Urothelium cell line (cell line): ENCODE measurements at regions not wholly inside any gene's neighbourhood (a gene's known extent, or its start where the extent isn't known, plus 50 kb on each side); places are given as distances from the start of the nearest gene placed in this dataset.
A peak's percentile ranks its signal among the peaks of the same experiment; 100 is the strongest.

Source experiments
- DNase-seq: peaks from one replicate; pipeline ENCODE4 v3.0.0; 2011; ENCODE audit warnings: low spot score, mixed read lengths
- FAIRE-seq: peaks from 2 replicates; lab custom pipeline; 2011; peaks lifted over from hg19 to GRCh38; lab: Jason Lieb, UNC

DNA sequence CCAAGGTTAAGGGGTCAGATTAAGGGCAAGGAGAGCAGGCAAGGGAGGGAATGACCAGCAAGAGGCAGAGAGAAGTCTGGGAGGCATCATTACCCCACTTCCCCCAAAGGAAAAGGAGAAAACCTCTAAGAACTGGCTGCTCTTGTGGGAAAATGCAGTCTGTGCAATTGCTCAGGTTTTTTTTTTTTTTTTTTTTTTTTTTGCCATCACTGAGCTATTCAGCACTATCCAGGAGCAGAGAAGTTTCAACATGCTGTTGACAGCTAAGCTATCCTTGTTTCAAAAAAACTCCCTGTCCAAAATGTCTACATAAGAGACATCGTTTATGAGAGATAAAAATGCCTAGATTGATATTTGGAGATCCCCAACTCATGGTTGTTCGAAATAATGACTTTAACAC, 345.4 kb downstream of the TDRD15 start:
- FAIRE-seq: no peak

DNA sequence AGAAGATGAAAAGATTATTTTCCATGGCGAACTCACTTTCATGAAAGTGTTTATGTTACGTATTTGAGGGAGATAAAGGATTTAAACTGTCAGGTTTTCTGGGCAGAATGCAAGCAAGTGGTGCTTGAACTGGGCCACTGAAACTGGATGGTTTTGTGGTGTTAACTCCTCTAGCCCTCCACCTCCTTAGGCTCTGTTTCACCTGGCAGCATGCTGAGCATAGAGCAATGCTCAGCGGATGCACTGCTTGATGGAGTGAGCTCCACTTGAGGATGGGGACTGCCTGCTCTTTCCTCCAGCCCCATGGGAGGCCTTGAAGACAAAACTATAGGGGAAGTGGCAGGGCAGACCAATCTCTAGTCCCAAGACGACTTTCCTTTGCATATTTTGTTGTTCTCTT, 345.8 kb downstream of the TDRD15 start:
- FAIRE-seq: no peak
- DNase-seq: no peak

More for the DNA sequence above, 345.4 kb downstream of the TDRD15 start:
- DNase-seq: no peak

DNA sequence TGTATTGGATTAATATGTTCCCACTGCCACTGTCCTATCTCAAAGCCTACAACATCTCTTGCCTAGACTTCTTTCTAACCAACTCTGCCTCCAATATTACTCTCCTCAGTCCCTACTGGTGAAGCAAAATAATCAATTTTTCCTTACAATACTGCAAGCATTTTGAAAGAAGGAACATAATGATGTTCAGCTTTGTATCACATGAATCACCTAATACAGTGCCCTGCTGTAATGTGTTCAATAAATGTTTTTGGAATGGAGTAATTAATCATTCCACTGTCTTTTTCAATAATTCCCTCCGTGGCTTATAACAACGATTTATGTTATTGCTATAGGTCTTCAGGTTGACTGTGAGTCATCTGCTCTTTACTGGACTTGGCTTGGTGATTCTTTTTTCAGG, 356.4 kb downstream of the TDRD15 start:
- FAIRE-seq (peak; percentile 40), DNase-seq (no peak)

DNA sequence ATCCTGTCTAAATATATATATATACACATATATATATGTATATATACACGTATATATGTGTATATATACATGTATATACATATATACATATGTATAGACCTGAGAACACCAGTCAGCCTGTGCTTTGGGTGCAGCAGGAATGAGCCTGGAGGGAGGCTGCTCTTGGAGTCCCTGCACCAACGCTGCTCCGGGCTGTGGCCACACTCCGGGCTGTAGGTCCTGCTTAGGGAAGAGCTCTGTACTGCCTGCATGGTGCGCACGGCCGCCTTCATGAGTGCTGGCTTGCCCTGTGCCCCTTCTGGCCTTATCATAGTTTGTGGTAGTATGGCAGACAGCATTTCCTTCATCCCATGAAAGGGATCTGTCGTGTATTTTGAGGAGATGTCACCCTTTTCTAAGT, 360.9 kb downstream of the TDRD15 start:
- DNase-seq (no peak), FAIRE-seq (no peak)

DNA sequence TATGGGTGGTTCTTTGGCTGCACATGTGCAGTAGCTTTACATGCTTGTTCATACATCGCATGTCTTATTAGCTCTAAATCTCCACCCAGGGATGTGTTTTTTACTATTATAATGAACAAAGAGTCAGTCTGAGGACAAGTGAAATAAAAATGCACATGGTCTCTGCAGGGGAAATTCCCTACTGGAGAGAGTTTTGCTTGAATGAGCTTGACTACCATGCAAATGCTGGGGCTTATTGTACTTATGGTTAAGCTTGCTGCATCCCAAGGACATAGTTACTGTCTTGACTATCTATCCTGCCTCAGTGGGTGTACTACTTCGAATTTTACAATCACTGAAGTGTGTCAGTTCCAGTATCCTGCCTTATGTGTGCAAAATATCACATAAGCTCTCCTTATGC, 362.7 kb downstream of the TDRD15 start:
- DNase-seq: no peak
- no peak for FAIRE-seq

DNA sequence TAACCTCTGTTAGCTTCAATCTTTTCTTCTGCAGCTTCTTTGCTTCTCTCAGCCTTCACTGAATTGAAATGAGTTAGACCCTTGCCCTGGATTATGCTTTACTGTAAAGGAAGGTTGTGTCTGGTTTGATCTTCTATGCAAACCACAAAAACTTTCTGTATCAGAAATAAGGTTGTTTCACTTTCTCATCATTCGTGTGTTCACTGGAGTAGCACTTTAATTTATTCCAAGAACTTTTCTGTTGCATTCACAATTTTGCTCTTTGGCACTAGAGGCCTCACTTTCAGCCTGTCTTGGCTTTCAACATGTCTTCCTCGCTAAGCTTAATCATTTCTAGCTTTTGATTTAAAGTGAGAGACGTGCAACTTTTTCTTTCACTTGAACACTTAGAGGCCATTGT, 365.3 kb downstream of the TDRD15 start:
- FAIRE-seq (no peak), DNase-seq (no peak)

DNA sequence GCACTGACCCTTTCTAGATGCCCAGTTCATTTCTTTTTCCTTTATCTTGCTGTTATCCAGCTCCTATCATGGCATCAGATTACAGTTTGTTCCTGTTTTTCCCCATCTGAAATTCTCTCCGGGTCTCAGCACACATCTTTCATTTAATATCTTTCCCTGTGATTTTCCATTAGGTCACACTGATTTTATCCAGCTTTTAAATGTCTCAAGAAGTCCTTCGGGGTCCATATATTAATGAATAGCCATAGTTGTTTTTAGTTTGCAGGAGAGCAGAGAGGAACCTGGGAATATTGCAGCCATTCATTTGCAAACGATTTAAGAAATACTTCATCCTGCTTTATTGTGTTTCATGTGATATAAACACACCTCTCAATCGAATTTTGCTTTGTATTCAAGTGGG, 374.2 kb downstream of the TDRD15 start:
- FAIRE-seq (no peak), DNase-seq (no peak)

DNA sequence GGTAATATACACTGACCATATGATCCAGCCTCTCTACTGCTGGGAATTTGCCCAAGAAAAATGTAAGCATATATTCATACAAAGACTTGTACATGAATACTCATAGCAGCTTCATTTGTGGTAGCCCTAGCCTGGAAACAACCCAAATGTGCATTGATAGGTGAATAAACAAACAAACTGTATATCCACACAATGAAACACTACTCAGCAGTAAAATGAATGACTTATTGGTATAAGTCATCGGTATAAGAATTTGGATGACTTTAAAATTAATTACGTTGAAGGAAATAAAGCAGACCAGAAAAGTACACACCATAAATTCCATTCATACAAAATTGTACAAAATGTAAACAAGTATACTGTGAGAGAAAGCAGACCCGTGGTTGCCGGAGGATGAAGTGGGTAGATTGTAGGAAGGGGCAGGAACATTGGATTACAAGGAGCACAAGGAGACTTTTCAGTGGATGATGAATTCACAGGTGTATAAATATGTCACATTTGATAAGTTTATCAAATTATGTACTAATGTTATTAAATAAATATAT, 376.7 kb downstream of the TDRD15 start:
- DNase-seq (no peak), FAIRE-seq (no peak)

DNA sequence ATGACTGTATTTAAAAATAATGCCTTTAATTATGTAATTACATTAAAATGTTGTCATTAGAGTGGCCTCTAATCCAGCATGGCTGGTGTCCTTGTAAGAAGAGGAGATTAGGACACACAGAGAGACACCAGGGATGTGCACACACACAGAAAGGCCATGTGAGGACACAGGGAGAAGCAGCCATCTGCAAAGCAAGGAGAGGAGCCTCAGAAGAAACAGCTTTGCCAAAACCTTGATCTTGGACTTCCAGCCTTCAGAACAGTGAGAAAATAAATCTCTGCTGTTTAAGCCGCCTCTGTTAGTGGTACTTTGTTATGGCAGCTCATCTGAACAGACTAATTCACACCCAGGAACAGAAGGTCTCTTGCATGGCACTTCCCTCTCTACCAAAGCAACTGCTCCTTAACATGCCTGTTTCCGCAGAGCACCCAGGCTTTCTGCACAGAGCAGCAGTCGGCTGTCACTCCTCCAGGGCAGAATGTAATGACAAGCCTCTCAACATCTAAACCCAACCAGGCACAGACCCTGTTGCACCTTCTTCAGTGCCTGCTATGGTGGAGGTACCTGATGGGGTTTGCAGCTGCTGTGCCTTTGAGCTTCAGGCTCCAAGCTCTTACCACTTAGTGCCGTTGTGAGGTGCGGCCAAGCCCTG, 377.7 kb downstream of the TDRD15 start:
- no peak for FAIRE-seq

DNA sequence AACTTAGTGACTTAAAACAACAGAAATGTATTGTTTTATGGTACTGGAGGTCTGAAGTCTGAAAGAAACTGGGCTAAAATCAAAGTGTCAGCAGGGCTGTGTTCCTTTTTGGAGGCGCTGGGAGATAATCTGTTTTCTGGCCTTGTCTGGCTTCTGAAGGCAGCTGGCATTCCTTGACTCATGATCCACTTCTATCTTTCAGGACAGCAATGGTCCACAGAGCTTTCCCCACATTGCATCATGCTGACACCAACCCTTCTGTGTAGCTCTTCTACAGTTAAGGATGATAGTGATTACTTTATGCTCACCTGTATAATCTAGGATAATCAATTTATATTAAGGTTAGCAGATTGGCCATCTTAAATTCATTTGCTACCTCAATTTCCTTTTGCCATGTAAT, 392.1 kb downstream of the TDRD15 start:
- FAIRE-seq (no peak), DNase-seq (no peak)

More for the DNA sequence above, 377.7 kb downstream of the TDRD15 start:
- no peak for DNase-seq

DNA sequence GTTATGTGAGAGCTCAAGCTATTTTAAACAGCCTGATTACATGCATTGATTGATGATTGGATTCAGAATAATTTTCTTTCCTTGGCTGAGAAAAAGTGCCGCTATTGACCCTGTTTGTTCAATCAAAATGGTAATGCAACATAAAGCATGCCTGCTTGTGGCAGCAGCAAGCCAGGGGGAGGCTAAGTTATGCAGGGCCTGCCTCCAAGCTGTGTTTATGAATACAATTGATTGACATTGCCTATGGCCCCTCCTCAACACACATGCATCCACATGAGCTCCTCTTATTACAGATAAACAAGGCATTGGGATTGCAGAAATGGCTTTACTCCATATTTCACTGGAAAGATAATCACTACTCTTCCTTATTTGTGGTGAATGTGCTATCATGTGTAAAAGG, 395.6 kb downstream of the TDRD15 start:
- FAIRE-seq: no peak
- no peak for DNase-seq

DNA sequence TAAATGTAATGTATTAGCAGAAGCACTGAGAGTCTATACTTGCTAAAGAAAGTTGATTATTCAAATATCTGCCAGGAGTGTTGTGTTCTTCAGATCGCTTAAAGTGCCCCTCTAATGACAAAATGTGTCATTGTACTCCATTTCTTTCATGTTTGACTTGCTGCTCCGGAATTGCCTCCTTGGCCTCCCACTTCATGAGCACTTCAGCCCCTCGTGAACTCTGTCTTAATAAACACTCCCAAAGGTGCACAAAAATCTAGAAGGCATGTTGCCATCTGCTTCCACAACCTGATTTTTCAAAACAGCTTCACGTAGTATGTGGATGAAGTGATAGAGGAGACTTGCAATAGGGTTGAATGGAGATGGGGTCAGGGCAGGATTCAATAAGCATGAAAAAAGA, 396.1 kb downstream of the TDRD15 start:
- FAIRE-seq (no peak), DNase-seq (no peak)

DNA sequence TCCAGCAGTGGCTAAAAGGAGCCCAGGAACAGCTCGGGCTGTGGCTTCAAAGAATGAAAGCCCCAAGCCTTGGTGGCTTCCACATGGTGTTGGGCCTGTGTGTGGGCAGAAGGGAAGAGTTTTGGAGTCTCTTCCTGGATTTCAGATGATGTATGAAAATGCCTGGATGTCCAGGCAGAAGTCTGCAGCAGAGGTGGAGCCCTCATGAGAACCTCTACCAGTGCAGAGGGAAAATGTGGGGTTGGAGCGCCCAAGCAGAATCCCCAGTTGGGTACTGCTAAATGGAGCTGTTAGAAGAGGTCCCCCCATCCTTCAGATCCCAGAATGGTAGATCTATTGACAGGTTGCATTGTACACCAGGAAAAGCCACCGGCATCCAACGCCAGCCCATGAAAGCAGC, 412.1 kb downstream of the TDRD15 start:
- FAIRE-seq (no peak), DNase-seq (no peak)

DNA sequence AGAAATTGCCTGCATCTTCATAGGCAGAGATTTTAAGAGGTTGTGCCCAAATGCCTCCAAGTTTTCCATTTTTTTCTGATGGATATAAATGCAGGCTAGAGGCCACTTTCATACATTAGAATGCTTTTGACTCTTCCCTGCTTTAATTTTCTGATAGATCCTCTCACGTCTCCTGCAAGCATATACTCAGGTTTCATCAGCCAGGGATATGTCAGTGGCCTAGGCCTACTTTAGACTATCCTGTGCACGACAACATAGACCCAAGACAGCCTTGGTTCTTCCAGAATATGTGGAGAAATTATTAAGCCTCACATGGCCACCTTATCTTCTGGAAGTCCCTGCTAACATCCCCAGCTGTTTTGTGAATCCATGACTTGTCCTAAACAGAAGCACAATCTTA, 415.9 kb downstream of the TDRD15 start:
- FAIRE-seq: no peak
- no peak for DNase-seq

DNA sequence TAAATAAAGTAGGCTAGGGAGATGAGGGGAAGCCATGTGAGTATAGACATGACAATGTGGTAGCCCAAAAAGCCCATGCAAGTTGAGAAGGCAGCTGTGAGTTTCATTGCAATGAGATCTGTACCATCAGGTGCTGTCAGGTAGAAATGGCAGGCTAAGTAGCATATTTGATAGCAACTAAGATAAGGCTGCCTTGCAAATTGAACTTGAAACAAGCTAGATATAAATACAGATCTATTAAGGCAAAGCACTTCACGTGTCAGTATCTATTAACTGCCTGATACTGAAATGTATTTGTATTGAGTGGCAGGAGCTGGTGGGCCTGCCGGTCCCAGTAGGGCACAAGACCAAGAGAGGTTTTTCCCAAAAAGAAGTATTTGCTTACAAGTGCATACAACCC, 419.9 kb downstream of the TDRD15 start:
- no peak for DNase-seq
- no peak for FAIRE-seq

DNA sequence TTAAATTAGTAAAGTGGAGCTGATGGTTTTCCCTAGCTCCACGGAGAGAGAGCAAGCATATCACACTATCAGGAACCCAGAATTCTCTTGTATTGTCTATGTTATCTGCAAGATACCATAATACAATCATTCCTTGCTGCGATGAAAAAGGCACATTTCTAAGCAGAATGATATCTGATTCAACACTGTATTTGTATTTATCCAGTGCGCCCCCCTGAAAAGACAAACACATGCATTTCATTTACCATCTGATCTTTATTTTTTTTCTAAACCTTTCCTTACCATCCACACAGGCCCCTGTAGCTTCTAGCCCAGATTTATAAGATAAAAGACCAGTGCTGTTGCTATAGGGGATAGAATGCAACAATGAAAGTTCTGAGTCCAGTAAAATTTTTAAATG, 420.6 kb downstream of the TDRD15 start:
- no peak for FAIRE-seq
- no peak for DNase-seq

DNA sequence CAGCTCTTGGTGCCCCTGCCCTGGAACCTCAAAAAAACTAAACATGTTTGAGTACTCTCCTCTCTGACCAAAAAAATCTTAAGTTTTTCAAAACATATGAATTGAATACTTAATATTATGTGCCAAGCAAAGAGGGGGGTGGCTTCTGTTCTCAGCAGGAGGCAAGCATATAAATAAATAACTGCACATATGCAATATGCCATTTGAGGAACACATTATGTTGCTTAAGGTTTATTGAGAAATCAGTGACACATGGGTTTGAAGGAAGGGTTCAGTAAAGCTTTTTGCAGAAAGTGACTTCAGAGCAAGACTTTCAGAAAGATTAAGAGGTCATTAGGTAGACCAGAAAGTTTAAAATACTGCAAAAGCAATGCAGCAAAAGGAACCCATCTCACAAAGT, 429.2 kb downstream of the TDRD15 start:
- DNase-seq (no peak), FAIRE-seq (no peak)

DNA sequence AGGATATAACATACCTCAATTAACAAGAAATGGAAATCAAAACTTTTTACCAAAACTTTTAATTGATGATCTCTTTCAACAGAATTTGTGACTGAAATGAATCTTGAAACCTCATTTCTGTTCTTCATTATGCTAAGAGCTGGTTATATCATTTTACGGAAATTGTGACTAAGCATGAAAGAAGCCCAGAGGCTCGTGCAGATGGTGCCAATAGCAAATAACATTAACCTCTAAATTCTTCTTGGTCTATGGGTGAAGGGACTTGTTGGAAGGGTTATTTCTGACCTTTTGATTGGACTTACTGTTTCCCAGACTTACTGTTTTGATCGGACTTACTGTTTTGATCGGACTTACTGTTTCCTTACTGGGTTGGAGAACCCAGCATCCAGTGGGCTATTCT, 435.6 kb downstream of the TDRD15 start:
- FAIRE-seq (no peak), DNase-seq (no peak)

DNA sequence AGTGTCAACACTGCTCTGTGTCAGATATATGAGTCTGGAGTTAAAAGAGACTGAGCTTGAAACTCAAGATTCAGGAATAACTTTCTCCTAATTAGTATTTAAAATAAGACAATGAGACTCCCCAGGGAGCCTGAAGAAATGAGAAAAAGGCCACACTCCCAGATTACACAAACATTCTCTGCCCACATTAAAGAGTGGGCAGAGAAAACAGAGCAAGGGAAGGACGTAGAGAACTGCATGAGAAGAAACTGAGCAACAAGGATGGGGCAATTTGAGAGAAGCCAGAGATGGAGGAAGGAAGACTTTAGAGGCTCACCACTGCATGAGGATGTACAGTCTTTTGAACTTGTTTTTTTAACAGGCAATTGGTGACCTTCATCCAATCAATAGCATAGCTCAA, 438.2 kb downstream of the TDRD15 start:
- no peak for DNase-seq
- FAIRE-seq: no peak

DNA sequence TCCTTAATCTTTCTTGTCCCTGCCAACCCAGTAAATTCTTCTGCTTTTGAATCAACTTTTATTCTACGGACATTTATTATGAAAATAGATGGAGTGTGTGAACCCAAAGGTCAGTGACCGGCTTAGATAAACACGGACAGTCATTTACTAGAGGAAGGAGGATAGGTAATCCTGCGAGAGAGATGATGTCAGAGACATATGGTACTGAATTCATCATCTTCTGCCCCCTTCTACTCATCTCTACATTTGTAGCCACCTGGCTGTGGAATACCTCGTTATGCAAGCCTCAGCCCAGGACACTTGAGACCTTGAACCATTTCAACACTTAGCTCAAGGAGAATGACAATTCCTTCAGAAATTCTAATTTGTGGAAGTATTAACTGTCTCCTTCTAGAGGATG, 443.6 kb downstream of the TDRD15 start:
- DNase-seq (no peak), FAIRE-seq (no peak)

DNA sequence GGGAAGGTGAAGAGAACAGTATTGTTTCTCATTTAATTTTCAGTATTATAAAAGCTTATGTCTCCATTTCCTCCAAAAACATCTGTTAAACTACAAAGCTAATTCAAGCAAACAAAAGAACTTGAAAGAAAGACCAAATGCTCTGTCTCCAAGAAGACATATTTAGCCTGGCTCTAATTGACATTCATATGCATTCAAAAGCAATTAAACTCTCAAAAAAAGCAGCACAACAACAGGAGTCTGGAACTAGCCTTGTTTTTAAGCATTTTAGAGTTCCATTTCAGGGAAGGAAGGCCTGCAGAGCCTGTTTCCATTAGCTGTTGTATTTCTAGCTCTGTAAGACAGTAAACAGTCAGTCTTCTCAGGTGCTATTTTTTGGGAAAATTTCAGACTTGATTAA, 447.9 kb downstream of the TDRD15 start:
- no peak for FAIRE-seq
- DNase-seq: no peak

DNA sequence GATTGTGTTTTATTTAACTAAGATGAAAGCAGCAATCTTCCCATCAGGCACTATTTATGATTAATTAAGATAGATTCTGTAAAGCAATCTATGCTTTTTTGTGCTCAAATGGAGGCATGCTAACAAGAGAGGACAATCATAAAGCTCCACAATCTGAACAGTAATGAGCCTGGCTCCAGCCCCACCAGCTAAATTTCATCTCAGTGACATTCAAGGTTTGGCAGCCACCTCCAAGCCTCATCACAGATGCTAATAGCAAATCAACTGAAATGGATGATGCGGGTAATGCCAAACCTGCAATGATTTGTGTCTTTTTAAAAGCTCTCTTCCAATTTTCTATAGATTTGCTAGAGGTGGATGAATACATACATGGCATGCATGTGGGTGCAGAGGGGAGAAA, 456.6 kb downstream of the TDRD15 start:
- DNase-seq (no peak), FAIRE-seq (no peak)

DNA sequence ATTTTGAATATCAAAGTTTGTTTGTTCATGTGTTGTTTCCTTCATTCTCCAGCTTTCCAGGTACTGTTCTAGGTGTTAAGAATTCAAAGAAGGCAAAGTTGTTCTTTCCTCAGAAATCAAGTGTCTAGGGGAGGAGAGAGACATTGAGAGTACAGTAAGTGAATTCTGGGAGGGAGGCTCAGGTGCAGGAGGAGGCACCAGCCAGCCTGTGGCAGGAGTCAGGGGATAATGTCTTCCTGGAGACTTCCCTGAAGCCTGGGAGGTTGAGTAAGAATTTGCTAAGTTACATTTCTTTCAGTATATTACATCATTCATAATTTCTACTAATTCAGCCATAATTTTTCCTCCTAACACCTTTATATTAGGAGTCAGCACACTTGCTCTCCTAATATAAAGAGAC, 462.1 kb downstream of the TDRD15 start:
- DNase-seq (no peak), FAIRE-seq (no peak)
